Tibial artery (tissue), 4 donors: ENCODE measurements at regions not wholly inside any gene's neighbourhood (a gene's known extent, or its start where the extent isn't known, plus 50 kb on each side); places are given as distances from the start of the nearest gene placed in this dataset.

ENCODE experiments used
- DNase-seq, 2 donors: peaks; one replicate each; pipeline ENCODE4 v3.0.0-alpha.2; 2019
- H3K27ac ChIP-seq, 2 donors: fragments of 200-600 bp; sonication (generic) in 1 of 2; 1 replicate in 1 of 2; 2 replicates in 1 of 2; pipeline ENCODE4 v1.5.1; 2018 to 2019; ENCODE audit warnings: mild to moderate bottlenecking in 1 of 2
- H3K27me3 ChIP-seq, 2 donors: fragments of 200-600 bp; sonication (generic) in 1 of 2; one replicate each; pipeline versions ENCODE4 v1.5.1 to v1.6.0; 2016 to 2019
- H3K36me3 ChIP-seq, 3 donors: fragments of 200-600 bp; sonication (generic) in 2 of 3; one replicate each; pipeline ENCODE4 v1.5.1; 2016 to 2019; ENCODE audit warnings: mild to moderate bottlenecking in 2 of 3
- H3K4me1 ChIP-seq, 4 donors: fragments of 200-600 bp; sonication (generic) in 2 of 4; 1 replicate in 3 of 4; 2 replicates in 1 of 4; pipeline ENCODE4 v1.5.1; 2016 to 2019
- H3K4me3 ChIP-seq, 2 donors: fragments of 200-600 bp; sonication (generic) in 1 of 2; 1 replicate in 1 of 2; 2 replicates in 1 of 2; pipeline ENCODE4 v1.5.1; 2018 to 2019; ENCODE audit warnings: mild to moderate bottlenecking in 2 of 2
- H3K9me3 ChIP-seq, 3 donors: fragments of 200-600 bp; sonication (generic) in 1 of 3; one replicate each; pipeline ENCODE4 v1.5.1; 2016 to 2019
- CTCF ChIP-seq, 2 experiments: fragments of 200-600 bp in 1 of 2; fragments of 450-650 bp in 1 of 2; IDR thresholded peaks; one replicate each; pipeline ENCODE4 v1.5.1; 2017 to 2019; ENCODE audit warnings: antibody characterized with exemption in 2 of 2, mild to moderate bottlenecking in 1 of 2, moderate library complexity in 1 of 2
- intact Hi-C: fragments of 100-400 bp; cut with DNase I; formaldehyde crosslinking; loops from one replicate; pipeline ENCODE4 v1.15.0; 2023; ENCODE audit warnings: low total_unique reads

DNA sequence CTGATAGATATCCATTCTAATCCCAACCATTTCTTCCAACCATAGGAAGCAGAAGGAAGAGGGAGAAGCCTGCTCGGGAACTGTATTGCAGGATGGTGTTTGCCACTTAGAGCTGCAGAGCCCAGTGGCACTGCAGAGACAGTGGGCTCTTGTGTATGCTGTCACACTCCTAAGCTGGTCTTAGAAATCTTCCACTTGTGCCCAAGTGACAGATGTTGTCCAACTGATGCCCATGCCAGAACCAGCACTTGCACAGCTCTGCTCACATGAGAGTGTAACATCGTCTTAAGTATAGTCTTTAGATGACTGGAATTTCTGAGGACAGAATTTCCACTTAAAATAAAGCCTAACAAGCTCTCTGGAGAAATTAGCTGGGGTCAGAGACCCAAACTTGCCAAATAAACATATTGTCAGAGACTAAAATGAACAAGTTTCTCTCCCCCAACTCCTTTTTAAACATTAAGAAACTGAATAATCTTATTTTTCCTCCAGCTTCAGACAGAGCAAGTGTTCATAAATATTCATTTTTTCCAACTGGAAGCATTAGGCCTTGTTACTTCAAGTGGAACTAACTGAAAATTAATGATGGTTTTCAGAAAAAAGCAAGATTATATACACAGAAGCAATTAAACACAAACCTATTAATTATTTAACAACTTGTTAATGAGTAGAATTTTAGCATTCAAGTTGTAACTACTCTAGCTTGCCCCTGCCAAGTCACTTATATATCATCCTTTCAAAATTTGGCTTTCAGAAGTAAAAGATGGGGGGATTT lies 577.3 kb downstream of the AJAP1 start:
- no peak overlapping the region for H3K4me3 ChIP-seq
- H3K36me3 ChIP-seq: no peaks in the 10 kb centered on the region
- peaks cover 0 to 7% (median 5%) of the 10 kb centered on the region in 3 donors for H3K9me3 ChIP-seq
- intact Hi-C loops: no loop called here
- H3K4me1 ChIP-seq: no peaks in the 10 kb centered on the region
- DNase-seq: no peak
- H3K27me3 ChIP-seq: peaks cover 0 to 14% of the 10 kb centered on the region in 2 donors
- no peak overlapping the region for H3K27ac ChIP-seq
- TF ChIP-seq CTCF (IDR thresholded peaks at IDR 0.05): no peak

DNA sequence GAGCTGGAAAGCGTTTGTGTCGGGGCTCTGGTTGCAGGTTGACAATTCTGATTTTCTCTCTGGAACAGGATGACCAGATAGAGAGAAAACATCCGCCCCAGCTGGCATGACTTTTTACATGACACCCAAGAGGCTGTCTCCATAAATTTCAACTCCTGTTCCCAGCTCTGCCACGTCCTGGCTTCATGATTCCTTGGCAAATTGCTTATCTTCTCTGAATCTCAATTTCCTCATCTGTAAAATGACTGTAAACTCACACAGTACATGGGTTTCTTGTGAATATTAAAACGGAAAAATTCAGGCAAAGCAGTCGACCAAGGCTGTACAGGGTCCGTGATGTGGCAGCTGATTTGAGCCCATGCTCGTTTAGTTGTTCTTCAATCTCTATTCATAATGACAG lies 572.7 kb downstream of the AJAP1 start:
- no peak overlapping the region for H3K4me3 ChIP-seq
- peaks cover 0 to 18% of the 10 kb centered on the region in 2 donors for H3K27me3 ChIP-seq
- intact Hi-C loops: no loop called here
- no peaks in the 10 kb centered on the region for H3K9me3 ChIP-seq
- no peak overlapping the region for H3K27ac ChIP-seq
- no peak for DNase-seq
- no peaks in the 10 kb centered on the region for H3K36me3 ChIP-seq
- H3K4me1 ChIP-seq: no peaks in the 10 kb centered on the region
- no peak for TF ChIP-seq CTCF (IDR thresholded peaks at IDR 0.05)

DNA sequence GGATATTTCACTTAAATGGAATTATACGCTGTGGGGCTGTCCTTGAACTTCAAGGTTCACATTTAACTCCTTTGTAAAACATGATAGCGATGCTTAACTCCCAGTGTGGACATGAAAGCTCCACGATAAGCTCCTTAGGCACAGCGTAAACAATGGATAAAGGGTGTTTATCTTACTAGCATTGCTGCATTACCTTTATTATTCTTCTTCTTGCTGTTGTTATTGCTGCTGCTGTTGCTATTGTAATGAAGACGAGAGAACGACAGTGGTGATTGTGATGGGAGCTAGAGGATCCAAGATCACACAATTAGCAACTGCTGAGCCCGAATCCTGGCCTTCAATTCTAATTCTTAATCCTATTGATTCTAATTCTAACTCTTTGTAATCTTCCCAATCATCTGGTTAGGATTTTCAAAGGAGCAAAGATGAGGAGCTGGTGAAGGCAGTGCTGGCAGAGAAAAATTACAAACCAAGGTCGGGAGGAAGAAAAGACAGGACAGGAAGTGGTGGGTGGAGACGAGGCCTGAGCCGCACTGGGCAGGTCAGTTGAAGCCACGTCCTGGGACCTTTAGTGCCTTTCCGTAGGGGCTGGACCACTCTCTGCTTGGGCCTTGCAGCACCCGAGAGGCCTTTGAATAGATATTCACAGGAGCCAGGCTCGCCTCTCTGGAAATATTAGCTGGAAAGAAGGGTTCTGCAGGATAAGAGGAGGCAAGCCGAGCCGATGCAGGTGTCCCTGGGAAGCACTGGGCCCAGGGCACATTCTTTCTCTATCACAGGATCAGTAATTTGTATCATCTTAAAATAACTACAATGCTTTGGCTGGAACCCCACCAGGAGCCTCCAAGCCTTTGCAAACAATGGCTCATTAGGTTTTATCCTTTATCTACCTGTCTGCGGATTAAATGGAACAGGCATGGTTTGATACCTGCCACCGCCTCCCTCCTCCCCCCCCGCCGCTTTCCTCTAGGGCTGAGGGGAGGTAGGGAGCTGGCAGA lies 571.6 kb downstream of the AJAP1 start:
- H3K4me3 ChIP-seq: no peak overlapping the region
- H3K27ac ChIP-seq: no peak overlapping the region
- intact Hi-C loops: no loop called here
- DNase-seq: no peak
- peaks cover 0 to 20% of the 10 kb centered on the region in 2 donors for H3K27me3 ChIP-seq
- H3K9me3 ChIP-seq: no peaks in the 10 kb centered on the region
- no peaks in the 10 kb centered on the region for H3K36me3 ChIP-seq
- no peaks in the 10 kb centered on the region for H3K4me1 ChIP-seq
- no peak for TF ChIP-seq CTCF (IDR thresholded peaks at IDR 0.05)

GRCh38 chr1:5223206-5223605 lies 568.8 kb downstream of the AJAP1 start:
- intact Hi-C loops: no loop called here
- DNase-seq: no peak
- Histone ChIP-seq H3K4me3 (no peak overlapping the region), H3K4me1 (no peaks in the 10 kb centered on the region), H3K27ac (no peak overlapping the region), H3K9me3 (no peaks in the 10 kb centered on the region), H3K27me3 (peaks cover 0 to 23% of the 10 kb centered on the region in 2 donors), H3K36me3 (no peaks in the 10 kb centered on the region)
- TF ChIP-seq CTCF (IDR thresholded peaks at IDR 0.05): no peak

GRCh38 chr1:5222626-5223025 lies 568.2 kb downstream of the AJAP1 start:
- no peak for DNase-seq
- no peak for TF ChIP-seq CTCF (IDR thresholded peaks at IDR 0.05)

More at GRCh38 chr1:5222626-5223025, 568.2 kb downstream of the AJAP1 start:
- Histone ChIP-seq H3K9me3 (no peaks in the 10 kb centered on the region), H3K27ac (no peak overlapping the region), H3K4me3 (no peak overlapping the region), H3K27me3 (peaks cover 0 to 23% of the 10 kb centered on the region in 2 donors), H3K36me3 (no peaks in the 10 kb centered on the region), H3K4me1 (no peaks in the 10 kb centered on the region)
- intact Hi-C loops: no loop called here
